GM12878 (cell line): ENCODE measurements at regions not wholly inside any gene's neighbourhood (a gene's known extent, or its start where the extent isn't known, plus 50 kb on each side); places are given as distances from the start of the nearest gene placed in this dataset.

Experiments used
- ATAC-seq: fragments of 200-7000 bp; cut with Tn5 transposase; 3 replicates; pipeline ENCODE4 v1.9.1; 2020; ENCODE audit warnings: mild to moderate bottlenecking, moderate library complexity
- BruUV-seq: library from RNA; stranded (reverse); fragments of 400-500 nt; replicated peaks from 2 replicates; lab custom pipeline; 2021; lab: Mats Ljungman, UMichigan
- CTCF ChIA-PET: fragments of 300-600 bp; sonication (Branson Sonifier 250); formaldehyde crosslinking; extraction: SDS; loops from one replicate; lab custom pipeline; 2021; ENCODE audit warnings: inconsistent platforms; lab: Yijun Ruan, JAX
- POLR2A ChIA-PET: fragments of 350-600 bp; formaldehyde crosslinking; extraction: SDS; loops from one replicate; lab custom pipeline; 2021; ENCODE audit warnings: inconsistent platforms; lab: Charles Lee
- RAD21 ChIA-PET: fragments of 300-600 bp; sonication (Branson Sonifier 250); formaldehyde crosslinking; loops from one replicate; lab custom pipeline; 2023; ENCODE audit warnings: antibody characterized with exemption; ENCODE audit not compliant: unreplicated experiment; lab: Charles Lee
- SMC1A ChIA-PET: fragments of 300-600 bp; sonication (Branson Sonifier 250); formaldehyde crosslinking; loops from one replicate; lab custom pipeline; 2023; ENCODE audit not compliant: unreplicated experiment, uncharacterized antibody; lab: Charles Lee
- DNase-seq: peaks from one replicate; pipeline ENCODE4 v3.0.0-alpha.2; 2011; ENCODE audit warnings: low read depth, low spot score
- FAIRE-seq: peaks from 3 replicates; lab custom pipeline; 2011; peaks lifted over from hg19 to GRCh38; lab: Jason Lieb, UNC
- H2AFZ ChIP-seq: 2 replicates; pipeline ENCODE4 v1.6.0; 2011; ENCODE audit warnings: low read depth, low read length, control low read depth; ENCODE audit not compliant: control insufficient read depth
- H3K27ac ChIP-seq: 2 replicates; pipeline ENCODE4 v1.5.1; 2011; ENCODE audit warnings: control low read depth; ENCODE audit not compliant: control insufficient read depth, insufficient read depth
- H3K27me3 ChIP-seq, 2 experiments: replicated peaks in 1 of 2; 2 replicates each; pipeline versions ENCODE4 v1.6.0 to v1.6.1; 2011; ENCODE audit warnings: low read length in 1 of 2; ENCODE audit not compliant: control insufficient read depth in 2 of 2, insufficient read depth in 2 of 2
- H3K36me3 ChIP-seq, 2 experiments: 2 replicates each; pipeline ENCODE4 v1.5.1; 2011; ENCODE audit warnings: low read length in 1 of 2; ENCODE audit not compliant: control insufficient read depth in 2 of 2, insufficient read depth in 2 of 2
- H3K4me1 ChIP-seq: 2 replicates; pipeline ENCODE4 v1.6.1; 2011; ENCODE audit warnings: mild to moderate bottlenecking, low read length, moderate library complexity, mixed read lengths; ENCODE audit not compliant: control insufficient read depth, insufficient read depth
- H3K4me2 ChIP-seq: 2 replicates; pipeline ENCODE4 v1.6.0; 2011; ENCODE audit warnings: control low read depth; ENCODE audit not compliant: control insufficient read depth, insufficient read depth
- H3K4me3 ChIP-seq: fragments of 200-600 bp; sonication (generic); 2 replicates; pipeline ENCODE4 v1.5.1; 2016
- H3K79me2 ChIP-seq: 2 replicates; pipeline ENCODE4 v1.6.0; 2011; ENCODE audit warnings: low read length; ENCODE audit not compliant: control insufficient read depth, insufficient read depth
- H3K9ac ChIP-seq: 2 replicates; pipeline ENCODE4 v1.8.0; 2011; ENCODE audit warnings: low read length, control low read depth, mixed read lengths; ENCODE audit not compliant: control insufficient read depth, insufficient read depth
- H3K9me3 ChIP-seq: replicated peaks from 3 replicates; pipeline ENCODE4 v1.5.1; 2011; ENCODE audit warnings: mild to moderate bottlenecking, low read length; ENCODE audit not compliant: control insufficient read depth, insufficient read depth
- H4K20me1 ChIP-seq: 2 replicates; pipeline ENCODE4 v1.6.0; 2011; ENCODE audit not compliant: control insufficient read depth, insufficient read depth
- BACH1 ChIP-seq: fragments of 450-650 bp; IDR thresholded peaks from 2 replicates; pipeline ENCODE4 v1.6.1; 2017; ENCODE audit warnings: mild to moderate bottlenecking, borderline replicate concordance
- BCL11A ChIP-seq: IDR thresholded peaks from 2 replicates; pipeline ENCODE4 v1.6.1; 2011; ENCODE audit warnings: low read depth, low read length
- DPF2 ChIP-seq: fragments of 450-650 bp; IDR thresholded peaks from 2 replicates; pipeline ENCODE4 v1.6.1; 2017; ENCODE audit warnings: mild to moderate bottlenecking
- HDAC6 ChIP-seq: fragments of 200-600 bp; sonication (generic); IDR thresholded peaks from one replicate; pipeline ENCODE4 v1.8.0; 2017; ENCODE audit warnings: antibody characterized with exemption; ENCODE audit not compliant: unreplicated experiment
- HDGF ChIP-seq: fragments of 450-650 bp; IDR thresholded peaks from 2 replicates; pipeline ENCODE4 v1.6.1; 2016; ENCODE audit warnings: antibody characterized with exemption
- IKZF1 ChIP-seq: fragments of 450-650 bp; conservative IDR thresholded peaks from 2 replicates; pipeline ENCODE4 v1.6.1; 2017; ENCODE audit warnings: antibody characterized with exemption, mild to moderate bottlenecking
- IKZF2 ChIP-seq, 2 experiments: fragments of 450-650 bp; IDR thresholded peaks; 2 replicates each; pipeline ENCODE4 v1.6.1; 2017; ENCODE audit warnings: mild to moderate bottlenecking in 2 of 2, moderate library complexity in 2 of 2
- IRF4 ChIP-seq: IDR thresholded peaks from 2 replicates; pipeline ENCODE4 v1.6.1; 2011; ENCODE audit warnings: low read depth, low read length
- JUNB ChIP-seq: IDR thresholded peaks from 2 replicates; pipeline ENCODE4 v1.6.1; 2016; ENCODE audit warnings: antibody characterized with exemption, mild to moderate bottlenecking
- MYC ChIP-seq: IDR thresholded peaks from 2 replicates; pipeline ENCODE4 v1.6.1; 2011; ENCODE audit warnings: mild to moderate bottlenecking, low read length, moderate library complexity, inconsistent platforms; ENCODE audit not compliant: insufficient read depth, insufficient replicate concordance, insufficient read length, severe bottlenecking
- NBN ChIP-seq: fragments of 450-650 bp; IDR thresholded peaks from 2 replicates; pipeline ENCODE4 v1.6.1; 2016
- NFYB ChIP-seq: IDR thresholded peaks from 2 replicates; pipeline ENCODE4 v1.6.1; 2011; ENCODE audit warnings: low read depth, mild to moderate bottlenecking, low read length, improper control_type of control experiment, moderate library complexity; ENCODE audit not compliant: insufficient read depth
- NR2F1 ChIP-seq: fragments of 450-650 bp; conservative IDR thresholded peaks from 2 replicates; pipeline ENCODE4 v1.6.1; 2017; ENCODE audit warnings: mild to moderate bottlenecking
- PML ChIP-seq: IDR thresholded peaks from 2 replicates; pipeline ENCODE4 v1.6.1; 2012; ENCODE audit warnings: low read length, inconsistent platforms
- POLR2AphosphoS5 ChIP-seq: IDR thresholded peaks from 2 replicates; pipeline ENCODE4 v1.6.1; 2011; ENCODE audit warnings: mild to moderate bottlenecking, low read length, inconsistent platforms
- RUNX3 ChIP-seq: IDR thresholded peaks from 2 replicates; pipeline ENCODE4 v1.6.1; 2012; ENCODE audit warnings: low read length, inconsistent platforms
- SIN3A ChIP-seq: IDR thresholded peaks from 2 replicates; pipeline ENCODE4 v1.6.1; 2012; ENCODE audit warnings: low read depth, low read length, improper control_type of control experiment
- YBX1 ChIP-seq: fragments of 450-650 bp; IDR thresholded peaks from 2 replicates; pipeline ENCODE4 v1.6.1; 2016; ENCODE audit warnings: antibody characterized with exemption
- WGBS: methylation state at CpG from one replicate; pipeline ENCODE4 v1.1.6; 2016; ENCODE audit warnings: low lambda C conversion rate; ENCODE audit not compliant: insufficient replicate concordance, insufficient coverage; ENCODE audit errors: missing lambda C conversion rate; 5-methylcytosine and 5-hydroxymethylcytosine counted together
- in situ Hi-C: fragments of 300-500 bp; cut with MboI; formaldehyde crosslinking; loops from 9 replicates; pipeline ENCODE4 v1.14.3; 2018; ENCODE audit warnings: mixed read lengths
- intact Hi-C: fragments of 100-400 bp; cut with micrococcal nuclease; formaldehyde crosslinking; loops from one replicate; pipeline ENCODE4 v1.14.2; 2022; ENCODE audit not compliant: unreplicated experiment
- TF ChIP-seq, protein P1 (sequence below): IDR thresholded peaks from 2 replicates; pipeline ENCODE4 v1.6.1; 2011; ENCODE audit warnings: borderline replicate concordance, low read depth, mild to moderate bottlenecking, moderate library complexity, low read length; ENCODE audit not compliant: insufficient read depth, poor library complexity, severe bottlenecking

- H2AFZ ChIP-seq = no peak overlapping the region
- H3K79me2 ChIP-seq = no peaks in the 10 kb centered on the region
- in situ Hi-C loops (no loop called here), intact Hi-C loops (no loop called here)
- no peak overlapping the region for H3K27ac ChIP-seq
- TF ChIP-seq NR2F1 (no peak), BACH1 (no peak), IRF4 (no peak), YBX1 (no peak), JUNB (peak; percentile 33; the same call in 1 of the 2 replicates), POLR2AphosphoS5 (no peak), MYC (no peak), RUNX3 (no peak), PML (no peak), BCL11A (no peak), SIN3A (no peak), NBN (no peak), HDAC6 (no peak), DPF2 (no peak), NFYB (no peak), IKZF1 (0 out of 2 replicates have a peak, but pooled peaks have one; percentile 14), HDGF (no peak), IKZF2 (IDR thresholded peaks at IDR 0.05) (0 out of 4 replicates have a peak, but pooled peaks of 1 of the 2 experiments have one; percentile 35)
- TF ChIP-seq, protein P1, sequence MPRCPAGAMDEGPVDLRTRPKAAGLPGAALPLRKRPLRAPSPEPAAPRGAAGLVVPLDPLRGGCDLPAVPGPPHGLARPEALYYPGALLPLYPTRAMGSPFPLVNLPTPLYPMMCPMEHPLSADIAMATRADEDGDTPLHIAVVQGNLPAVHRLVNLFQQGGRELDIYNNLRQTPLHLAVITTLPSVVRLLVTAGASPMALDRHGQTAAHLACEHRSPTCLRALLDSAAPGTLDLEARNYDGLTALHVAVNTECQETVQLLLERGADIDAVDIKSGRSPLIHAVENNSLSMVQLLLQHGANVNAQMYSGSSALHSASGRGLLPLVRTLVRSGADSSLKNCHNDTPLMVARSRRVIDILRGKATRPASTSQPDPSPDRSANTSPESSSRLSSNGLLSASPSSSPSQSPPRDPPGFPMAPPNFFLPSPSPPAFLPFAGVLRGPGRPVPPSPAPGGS = no peak
- ChIA-PET POLR2A (no interaction called here), RAD21 (interaction anchor here (0.6 to 1.9 kb wide), 2 partner anchors 49 to 212 kb away, joined by 3 to 6 read pairs; no protein-coding TSS in a partner anchor), CTCF (no interaction called here), SMC1A (interaction anchor here (1.1 kb wide), 1 partner anchor 131 kb away, joined by 3 read pairs; no protein-coding TSS in a partner anchor)
- no peak overlapping the region for H3K4me2 ChIP-seq
- no peaks in the 10 kb centered on the region for H4K20me1 ChIP-seq
- no peaks in the 10 kb centered on the region for H3K9me3 ChIP-seq
- WGBS = 13% methylated on average over 3 of the region's 3 CpGs
- no peak overlapping the region for H3K4me3 ChIP-seq
- peaks cover 13% of the 10 kb centered on the region for H3K4me1 ChIP-seq
- BruUV-seq = no TSS peak
- DNase-seq = no peak
- FAIRE-seq = peak; percentile 88
- H3K36me3 ChIP-seq = no peaks in the 10 kb centered on the region
- peak; percentile 62 for ATAC-seq
- H3K27me3 ChIP-seq = no peaks in the 10 kb centered on the region
- no peak overlapping the region for H3K9ac ChIP-seq
Measured at GRCh38 chr14:100434033-100434601, 111.0 kb downstream of the SLC25A47 start.
